HCT116 (cell line): ENCODE measurements at regions not wholly inside any gene's neighbourhood (a gene's known extent, or its start where the extent isn't known, plus 50 kb on each side); places are given as distances from the start of the nearest gene placed in this dataset.

ENCODE experiments used
- ATAC-seq: fragments of 200-7000 bp; cut with Tn5 transposase; 2 replicates; pipeline ENCODE4 v1.9.1; 2020; ENCODE audit warnings: mild to moderate bottlenecking, moderate library complexity
- BruUV-seq: library from RNA; stranded (reverse); fragments of 400-500 nt; replicated peaks from 2 replicates; lab custom pipeline; 2021; lab: Mats Ljungman, UMichigan
- CTCF ChIA-PET: fragments of 300-600 bp; sonication (Branson Sonifier 250); formaldehyde crosslinking; loops from one replicate; lab custom pipeline; 2021; ENCODE audit warnings: antibody characterized with exemption; lab: Charles Lee
- POLR2A ChIA-PET: fragments of 300-600, 350-600 bp; sonication (Branson Sonifier 250); formaldehyde crosslinking; loops from one replicate; lab custom pipeline; 2021; ENCODE audit warnings: antibody characterized with exemption; lab: Charles Lee
- RAD21 ChIA-PET, 2 experiments: fragments of 300-600 bp; sonication (Branson Sonifier 250); formaldehyde crosslinking; loops; one replicate each; lab custom pipeline; 2023; ENCODE audit warnings: low total read pairs in 2 of 2; ENCODE audit not compliant: uncharacterized antibody in 2 of 2, unreplicated experiment in 2 of 2, low non-redundant PET in 1 of 2; lab: Charles Lee
- DNase-seq: peaks from one replicate; pipeline ENCODE4 v3.0.0-alpha.2; 2010; ENCODE audit warnings: low read depth, low spot score
- H2AFZ ChIP-seq: fragments of 200-600 bp; shearing (Covaris generic), sonication (generic); 2 replicates; pipeline ENCODE4 v1.6.1; 2017; ENCODE audit warnings: low read depth, mixed run types, mixed read lengths, antibody characterized with exemption, low read length; ENCODE audit not compliant: poor library complexity, severe bottlenecking
- H3K27ac ChIP-seq: 2 replicates; pipeline ENCODE4 v1.5.1; 2012; ENCODE audit warnings: low read depth, low read length
- H3K27me3 ChIP-seq: fragments of 200-600 bp; sonication (generic); 2 replicates; pipeline ENCODE4 v1.6.1; 2016; ENCODE audit warnings: mixed run types, low read length, mixed read lengths; ENCODE audit not compliant: insufficient read depth
- H3K36me3 ChIP-seq, 2 experiments: fragments of 200-500 bp in 1 of 2; fragments of 200-600 bp in 1 of 2; sonication (Bioruptor generic) in 1 of 2; sonication (generic) in 1 of 2; 2 replicates each; pipeline versions ENCODE4 v1.5.1 to v1.6.1; 2014 to 2016; ENCODE audit warnings: low read length in 2 of 2, inconsistent platforms in 1 of 2, mixed read lengths in 1 of 2, mixed run types in 1 of 2; ENCODE audit not compliant: insufficient read depth in 2 of 2, control insufficient read depth in 1 of 2
- H3K4me1 ChIP-seq, 2 experiments: fragments of 200-600 bp in 1 of 2; sonication (generic) in 1 of 2; 2 replicates each; pipeline versions ENCODE4 v1.5.1 to v1.6.1; 2012 to 2017; ENCODE audit warnings: low read length in 2 of 2, inconsistent platforms in 1 of 2, mild to moderate bottlenecking in 1 of 2, mixed read lengths in 1 of 2, mixed run types in 1 of 2, moderate library complexity in 1 of 2; ENCODE audit not compliant: insufficient read depth in 2 of 2, control insufficient read depth in 1 of 2
- H3K4me2 ChIP-seq: fragments of 200-600 bp; sonication (generic); 2 replicates; pipeline ENCODE4 v1.6.1; 2017; ENCODE audit warnings: mixed run types, low read length, mixed read lengths
- H3K4me3 ChIP-seq, 2 experiments: fragments of 200-600 bp in 1 of 2; sonication (generic) in 1 of 2; replicated peaks in 1 of 2; 2 replicates each; pipeline ENCODE4 v1.5.1; 2011 to 2016; ENCODE audit warnings: low read length in 2 of 2, control low read depth in 1 of 2, low read depth in 1 of 2, mild to moderate bottlenecking in 1 of 2, mixed read lengths in 1 of 2, mixed run types in 1 of 2
- H3K79me2 ChIP-seq: fragments of 200-600 bp; sonication (generic); 2 replicates; pipeline ENCODE4 v1.6.1; 2017; ENCODE audit warnings: mild to moderate bottlenecking, mixed run types, low read length, moderate library complexity, mixed read lengths; ENCODE audit not compliant: insufficient read depth
- H3K9ac ChIP-seq: fragments of 200-600 bp; sonication (generic); 2 replicates; pipeline ENCODE4 v1.6.1; 2016; ENCODE audit warnings: low read length, mixed read lengths
- H3K9me2 ChIP-seq: fragments of 200-600 bp; sonication (generic), shearing (Covaris generic); 2 replicates; pipeline ENCODE4 v1.6.1; 2017; ENCODE audit warnings: mixed run types, mild to moderate bottlenecking, moderate library complexity; ENCODE audit not compliant: insufficient read depth
- H3K9me3 ChIP-seq, 2 experiments: fragments of 200-500 bp in 1 of 2; fragments of 200-600 bp in 1 of 2; sonication (Bioruptor generic) in 1 of 2; sonication (generic) in 1 of 2; 2 replicates each; pipeline ENCODE4 v1.6.1; 2014 to 2017; ENCODE audit warnings: low read length in 2 of 2, mixed read lengths in 2 of 2, inconsistent platforms in 1 of 2, low read depth in 1 of 2, mild to moderate bottlenecking in 1 of 2, mixed run types in 1 of 2, moderate library complexity in 1 of 2; ENCODE audit not compliant: control insufficient read depth in 1 of 2, insufficient read depth in 1 of 2
- H4K20me1 ChIP-seq: fragments of 200-600 bp; sonication (generic), shearing (Covaris generic); 2 replicates; pipeline ENCODE4 v1.6.1; 2017; ENCODE audit warnings: mixed run types, mild to moderate bottlenecking, moderate library complexity; ENCODE audit not compliant: insufficient read depth
- CEBPB ChIP-seq: IDR thresholded peaks from 2 replicates; pipeline ENCODE4 v1.6.1; 2012; ENCODE audit warnings: low read depth
- EGR1 ChIP-seq: IDR thresholded peaks from 2 replicates; pipeline ENCODE4 v1.6.1; 2012; ENCODE audit warnings: low read depth
- EZH2 ChIP-seq: fragments of 200-600 bp; sonication (generic); IDR thresholded peaks from 2 replicates; pipeline ENCODE4 v1.6.1; 2017; ENCODE audit warnings: antibody characterized with exemption, mixed run types
- FOSL1 ChIP-seq: IDR thresholded peaks from 2 replicates; pipeline ENCODE4 v1.6.1; 2012; ENCODE audit warnings: low read depth
- MAX ChIP-seq: IDR thresholded peaks from 2 replicates; pipeline ENCODE4 v1.6.1; 2012
- POLR2A ChIP-seq: IDR thresholded peaks from 2 replicates; pipeline ENCODE4 v1.7.0; 2011; ENCODE audit warnings: borderline replicate concordance; ENCODE audit not compliant: insufficient read depth, insufficient read length; ENCODE audit errors: extremely low read depth
- POLR2AphosphoS5 ChIP-seq: IDR thresholded peaks from 2 replicates; pipeline ENCODE4 v1.6.1; 2011; ENCODE audit warnings: mild to moderate bottlenecking, low read depth, low read length, moderate library complexity
- SIN3A ChIP-seq: IDR thresholded peaks from 2 replicates; pipeline ENCODE4 v1.6.1; 2012; ENCODE audit warnings: low read depth
- SP1 ChIP-seq: IDR thresholded peaks from 2 replicates; pipeline ENCODE4 v1.6.1; 2012; ENCODE audit warnings: low read depth
- SRF ChIP-seq: IDR thresholded peaks from 2 replicates; pipeline ENCODE4 v1.6.1; 2012; ENCODE audit warnings: low read depth
- YY1 ChIP-seq: IDR thresholded peaks from 2 replicates; pipeline ENCODE4 v1.6.1; 2011; ENCODE audit warnings: low read length, low read depth, moderate library complexity, mild to moderate bottlenecking; ENCODE audit not compliant: insufficient replicate concordance; ENCODE audit errors: extremely low read depth
- ZBTB33 ChIP-seq: IDR thresholded peaks from 2 replicates; pipeline ENCODE4 v1.6.1; 2011; ENCODE audit warnings: mild to moderate bottlenecking, low read length, moderate library complexity; ENCODE audit not compliant: insufficient replicate concordance; ENCODE audit errors: extremely low read depth
- ZNF274 ChIP-seq: fragments of 200-500 bp; sonication (Bioruptor generic); IDR thresholded peaks from 2 replicates; pipeline ENCODE4 v1.6.1; 2014; ENCODE audit warnings: mild to moderate bottlenecking, low read depth, low read length, inconsistent platforms
- intact Hi-C: fragments of 100-400 bp; cut with micrococcal nuclease; formaldehyde crosslinking; loops from 2 replicates; pipeline ENCODE4 v1.10.0; 2022
- TF ChIP-seq, protein P1 (sequence below), 3 experiments: fragments of 200-600 bp in 1 of 3; sonication (generic) in 1 of 3; IDR thresholded peaks in 2 of 3; conservative IDR thresholded peaks in 1 of 3; 2 replicates each; pipeline ENCODE4 v1.5.1; 2012 to 2017; ENCODE audit warnings: low read depth in 2 of 3, low read length in 2 of 3, antibody characterized with exemption in 1 of 3, borderline replicate concordance in 1 of 3, control low read depth in 1 of 3, mild to moderate bottlenecking in 1 of 3, mixed read lengths in 1 of 3, mixed run types in 1 of 3, moderate library complexity in 1 of 3; ENCODE audit not compliant: insufficient read depth in 1 of 3

GRCh38 chr6:90780141-90780540, 193.3 kb upstream of the MAP3K7 start (continued):
- TF ChIP-seq FOSL1 (no peak), EGR1 (no peak)

GRCh38 chr6:90778417-90779203, 191.7 kb upstream of the MAP3K7 start:
- Histone ChIP-seq H3K9me3 (no peaks in the 10 kb centered on the region), H3K27me3 (peaks cover 54% of the 10 kb centered on the region), H2AFZ (no peak overlapping the region), H3K36me3 (no peaks in the 10 kb centered on the region), H4K20me1 (no peaks in the 10 kb centered on the region), H3K79me2 (no peaks in the 10 kb centered on the region), H3K4me2 (no peak overlapping the region), H3K4me3 (no peak overlapping the region), H3K9me2 (no peaks in the 10 kb centered on the region), H3K27ac (no peak overlapping the region), H3K9ac (no peak overlapping the region)
- no peak for ATAC-seq
- ChIA-PET CTCF (no interaction called here), RAD21 (no interaction called here), POLR2A (no interaction called here)
- no TSS peak for BruUV-seq
- intact Hi-C loops: no loop called here
- TF ChIP-seq CEBPB: no peak
- TF ChIP-seq EZH2: 0 out of 2 replicates have a peak, but pooled peaks have one; percentile 74
- no peak for TF ChIP-seq MAX
- no peak for TF ChIP-seq SRF
- TF ChIP-seq, all 23 proteins: peak for 1
- DNase-seq: no peak
- no peaks in the 10 kb centered on the region for H3K4me1 ChIP-seq

DNA sequence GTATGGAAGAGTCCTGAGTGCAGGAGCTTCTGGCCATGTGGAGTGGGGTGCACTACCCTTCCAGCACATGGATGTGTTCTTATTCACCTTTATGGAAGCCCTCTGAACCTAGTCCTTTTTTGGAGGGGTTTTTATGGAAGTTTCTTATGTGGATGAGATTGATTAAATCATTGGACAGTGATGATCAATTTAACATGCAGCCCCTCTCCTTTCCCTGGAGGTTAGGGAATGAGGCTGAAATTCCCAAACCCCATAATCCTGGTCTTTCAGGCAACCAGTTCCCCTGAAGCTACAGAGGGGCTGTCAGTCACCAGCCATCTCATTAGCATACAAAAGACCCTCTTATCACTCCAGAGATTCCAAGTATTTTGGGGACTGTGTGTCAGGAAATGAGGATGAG, 183.9 kb upstream of the MAP3K7 start:
- ATAC-seq (no peak), DNase-seq (no peak)
- no peaks in the 10 kb centered on the region for H3K79me2 ChIP-seq
- no peak overlapping the region for H3K9ac ChIP-seq
- H3K4me2 ChIP-seq: no peak overlapping the region
- H3K9me2 ChIP-seq: no peaks in the 10 kb centered on the region
- ChIA-PET CTCF (no interaction called here), POLR2A (no interaction called here), RAD21 (no interaction called here)
- no peak overlapping the region for H2AFZ ChIP-seq
- no TSS peak for BruUV-seq
- H3K27me3 ChIP-seq: peaks cover 26% of the 10 kb centered on the region
- intact Hi-C loops: no loop called here
- no peaks in the 10 kb centered on the region for H3K4me1 ChIP-seq
- no peaks in the 10 kb centered on the region for H3K36me3 ChIP-seq
- no peaks in the 10 kb centered on the region for H3K9me3 ChIP-seq
- no peaks in the 10 kb centered on the region for H4K20me1 ChIP-seq
- no peak overlapping the region for H3K27ac ChIP-seq
- no peak overlapping the region for H3K4me3 ChIP-seq
- no peak for TF ChIP-seq POLR2A
- TF ChIP-seq POLR2AphosphoS5: no peak
- TF ChIP-seq ZBTB33: no peak
- TF ChIP-seq EZH2: no peak
- no peak for TF ChIP-seq SP1
- no peak for TF ChIP-seq SIN3A
- no peak for TF ChIP-seq MAX
- TF ChIP-seq ZNF274: no peak
- TF ChIP-seq, protein P1, sequence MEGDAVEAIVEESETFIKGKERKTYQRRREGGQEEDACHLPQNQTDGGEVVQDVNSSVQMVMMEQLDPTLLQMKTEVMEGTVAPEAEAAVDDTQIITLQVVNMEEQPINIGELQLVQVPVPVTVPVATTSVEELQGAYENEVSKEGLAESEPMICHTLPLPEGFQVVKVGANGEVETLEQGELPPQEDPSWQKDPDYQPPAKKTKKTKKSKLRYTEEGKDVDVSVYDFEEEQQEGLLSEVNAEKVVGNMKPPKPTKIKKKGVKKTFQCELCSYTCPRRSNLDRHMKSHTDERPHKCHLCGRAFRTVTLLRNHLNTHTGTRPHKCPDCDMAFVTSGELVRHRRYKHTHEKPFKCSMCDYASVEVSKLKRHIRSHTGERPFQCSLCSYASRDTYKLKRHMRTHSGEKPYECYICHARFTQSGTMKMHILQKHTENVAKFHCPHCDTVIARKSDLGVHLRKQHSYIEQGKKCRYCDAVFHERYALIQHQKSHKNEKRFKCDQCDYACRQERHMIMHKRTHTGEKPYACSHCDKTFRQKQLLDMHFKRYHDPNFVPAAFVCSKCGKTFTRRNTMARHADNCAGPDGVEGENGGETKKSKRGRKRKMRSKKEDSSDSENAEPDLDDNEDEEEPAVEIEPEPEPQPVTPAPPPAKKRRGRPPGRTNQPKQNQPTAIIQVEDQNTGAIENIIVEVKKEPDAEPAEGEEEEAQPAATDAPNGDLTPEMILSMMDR (IDR thresholded peaks at IDR 0.05 in 2 of 3, conservative IDR thresholded peaks at IDR 0.05 in 1 of 3; ENCODE audit: borderline replicate concordance in 1 of 3, insufficient read depth in 1 of 3, low read depth in 2 of 3, low read length in 2 of 3): no peak
- no peak for TF ChIP-seq CEBPB
- TF ChIP-seq YY1: no peak
